Endothelial cell of umbilical vein (primary cell): ENCODE measurements at regions not wholly inside any gene's neighbourhood (a gene's known extent, or its start where the extent isn't known, plus 50 kb on each side); places are given as distances from the start of the nearest gene placed in this dataset.

Experiments used
- EZH2 ChIP-seq: IDR thresholded peaks from 2 replicates; pipeline ENCODE4 v1.6.1; 2012; ENCODE audit warnings: borderline replicate concordance, low read depth, mild to moderate bottlenecking, moderate library complexity, low read length, inconsistent platforms; ENCODE audit not compliant: severe bottlenecking
- GATA2 ChIP-seq: IDR thresholded peaks from 2 replicates; pipeline ENCODE4 v1.7.0; 2011; ENCODE audit warnings: low read depth, mild to moderate bottlenecking, moderate library complexity, mixed read lengths, low read length; ENCODE audit not compliant: insufficient read length, insufficient read depth
- JUN ChIP-seq: IDR thresholded peaks from 2 replicates; pipeline ENCODE4 v1.6.1; 2011; ENCODE audit warnings: borderline replicate concordance, low read depth; ENCODE audit not compliant: insufficient read length, insufficient read depth
- MYC ChIP-seq: IDR thresholded peaks from one replicate; pipeline ENCODE4 v1.6.1; 2011; ENCODE audit warnings: mild to moderate bottlenecking, low read depth, low read length
- POLR2A ChIP-seq: IDR thresholded peaks from 2 replicates; pipeline ENCODE4 v1.6.1; 2012; ENCODE audit warnings: low read depth, mild to moderate bottlenecking, control low read depth, low read length
- POLR2AphosphoS5 ChIP-seq: IDR thresholded peaks from 2 replicates; pipeline ENCODE4 v1.6.1; 2012; ENCODE audit warnings: low read depth, mild to moderate bottlenecking, control low read depth, low read length, moderate library complexity; ENCODE audit not compliant: insufficient read depth
- TF ChIP-seq, protein P1 (sequence below), 2 donors: IDR thresholded peaks; 1 replicate in 1 of 2; 2 replicates in 1 of 2; pipeline ENCODE4 v1.5.1; 2011; ENCODE audit warnings: low read length in 2 of 2, mild to moderate bottlenecking in 2 of 2, moderate library complexity in 2 of 2, control low read depth in 1 of 2, inconsistent platforms in 1 of 2, low read depth in 1 of 2; ENCODE audit not compliant: insufficient read depth in 1 of 2; ENCODE audit errors: extremely low read depth in 1 of 2
- TF ChIP-seq, protein P2 (sequence below): IDR thresholded peaks from 2 replicates; pipeline ENCODE4 v1.6.1; 2011; ENCODE audit not compliant: insufficient read depth, insufficient read length

GRCh38 chr2:204191574-204191973 is 255.0 kb downstream of the ICOS start:
- TF ChIP-seq POLR2A (no peak), EZH2 (no peak), POLR2AphosphoS5 (no peak), MYC (no peak), GATA2 (no peak), JUN (no peak)
- TF ChIP-seq, protein P1, sequence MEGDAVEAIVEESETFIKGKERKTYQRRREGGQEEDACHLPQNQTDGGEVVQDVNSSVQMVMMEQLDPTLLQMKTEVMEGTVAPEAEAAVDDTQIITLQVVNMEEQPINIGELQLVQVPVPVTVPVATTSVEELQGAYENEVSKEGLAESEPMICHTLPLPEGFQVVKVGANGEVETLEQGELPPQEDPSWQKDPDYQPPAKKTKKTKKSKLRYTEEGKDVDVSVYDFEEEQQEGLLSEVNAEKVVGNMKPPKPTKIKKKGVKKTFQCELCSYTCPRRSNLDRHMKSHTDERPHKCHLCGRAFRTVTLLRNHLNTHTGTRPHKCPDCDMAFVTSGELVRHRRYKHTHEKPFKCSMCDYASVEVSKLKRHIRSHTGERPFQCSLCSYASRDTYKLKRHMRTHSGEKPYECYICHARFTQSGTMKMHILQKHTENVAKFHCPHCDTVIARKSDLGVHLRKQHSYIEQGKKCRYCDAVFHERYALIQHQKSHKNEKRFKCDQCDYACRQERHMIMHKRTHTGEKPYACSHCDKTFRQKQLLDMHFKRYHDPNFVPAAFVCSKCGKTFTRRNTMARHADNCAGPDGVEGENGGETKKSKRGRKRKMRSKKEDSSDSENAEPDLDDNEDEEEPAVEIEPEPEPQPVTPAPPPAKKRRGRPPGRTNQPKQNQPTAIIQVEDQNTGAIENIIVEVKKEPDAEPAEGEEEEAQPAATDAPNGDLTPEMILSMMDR (IDR thresholded peaks at IDR 0.05; ENCODE audit: extremely low read depth in 1 of 2, insufficient read depth in 1 of 2, low read depth in 1 of 2, low read length in 2 of 2) = no peak
- TF ChIP-seq, protein P2, sequence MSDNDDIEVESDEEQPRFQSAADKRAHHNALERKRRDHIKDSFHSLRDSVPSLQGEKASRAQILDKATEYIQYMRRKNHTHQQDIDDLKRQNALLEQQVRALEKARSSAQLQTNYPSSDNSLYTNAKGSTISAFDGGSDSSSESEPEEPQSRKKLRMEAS = no peak
